DND-41 (cell line): ENCODE measurements at regions not wholly inside any gene's neighbourhood (a gene's known extent, or its start where the extent isn't known, plus 50 kb on each side); places are given as distances from the start of the nearest gene placed in this dataset.

Experiments used
- ATAC-seq: fragments of 200-7000 bp; cut with Tn5 transposase; 3 replicates; pipeline ENCODE4 v1.9.1; 2021; ENCODE audit warnings: low read depth; ENCODE audit not compliant: insufficient read depth
- DNase-seq: peaks from one replicate; pipeline ENCODE4 v3.0.0-alpha.2; 2020
- H2AFZ ChIP-seq: 2 replicates; pipeline ENCODE4 v1.6.0; 2012; ENCODE audit warnings: low read depth, low read length
- H3K27ac ChIP-seq: 2 replicates; pipeline ENCODE4 v1.5.1; 2012; ENCODE audit warnings: low read length, inconsistent platforms
- H3K27me3 ChIP-seq: fragments of 200-600 bp; sonication (generic); 2 replicates; pipeline ENCODE4 v1.6.0; 2012; ENCODE audit warnings: low read length, mild to moderate bottlenecking, inconsistent platforms; ENCODE audit not compliant: insufficient read depth, poor library complexity
- H3K36me3 ChIP-seq: 2 replicates; pipeline ENCODE4 v1.5.1; 2012; ENCODE audit warnings: low read length, inconsistent platforms; ENCODE audit not compliant: insufficient read depth
- H3K4me1 ChIP-seq: 2 replicates; pipeline ENCODE4 v1.5.1; 2012; ENCODE audit warnings: mild to moderate bottlenecking, low read length; ENCODE audit not compliant: insufficient read depth
- H3K4me2 ChIP-seq: 2 replicates; pipeline ENCODE4 v1.6.0; 2012; ENCODE audit warnings: mild to moderate bottlenecking, moderate library complexity, low read length, inconsistent platforms; ENCODE audit not compliant: insufficient read depth
- H3K4me3 ChIP-seq, 2 experiments: fragments of 200-600 bp in 1 of 2; shearing (Covaris generic) in 1 of 2; 2 replicates each; pipeline ENCODE4 v1.5.1; 2012 to 2016; ENCODE audit warnings: inconsistent platforms in 2 of 2, low read length in 2 of 2, mild to moderate bottlenecking in 2 of 2, low read depth in 1 of 2, moderate library complexity in 1 of 2
- H3K79me2 ChIP-seq: 2 replicates; pipeline ENCODE4 v1.6.0; 2012; ENCODE audit warnings: low read length, inconsistent platforms; ENCODE audit not compliant: insufficient read depth
- H3K9ac ChIP-seq: 2 replicates; pipeline ENCODE4 v1.6.0; 2012; ENCODE audit warnings: low read depth, mild to moderate bottlenecking, inconsistent platforms, low read length, moderate library complexity
- H3K9me3 ChIP-seq: 2 replicates; pipeline ENCODE4 v1.5.1; 2012; ENCODE audit warnings: low read length, moderate library complexity, mild to moderate bottlenecking, inconsistent platforms; ENCODE audit not compliant: insufficient read depth, severe bottlenecking
- H4K20me1 ChIP-seq: 2 replicates; pipeline ENCODE4 v1.6.0; 2012; ENCODE audit warnings: low read length; ENCODE audit not compliant: insufficient read depth
- EZH2 ChIP-seq: IDR thresholded peaks from 3 replicates; pipeline ENCODE4 v1.6.1; 2012; ENCODE audit warnings: borderline replicate concordance, low read depth, mild to moderate bottlenecking, moderate library complexity, low read length, inconsistent platforms; ENCODE audit not compliant: severe bottlenecking
- TF ChIP-seq, protein P1 (sequence below): IDR thresholded peaks from 2 replicates; pipeline ENCODE4 v1.5.1; 2012; ENCODE audit warnings: borderline replicate concordance, low read length, moderate library complexity, mild to moderate bottlenecking; ENCODE audit not compliant: poor library complexity, severe bottlenecking; ENCODE audit errors: extremely low read depth

- Histone ChIP-seq H3K27ac (no peak overlapping the region), H2AFZ (no peak overlapping the region), H3K9ac (no peak overlapping the region), H3K36me3 (no peaks in the 10 kb centered on the region), H3K4me1 (no peaks in the 10 kb centered on the region), H3K79me2 (no peaks in the 10 kb centered on the region), H3K4me3 (no peak overlapping the region), H4K20me1 (no peaks in the 10 kb centered on the region), H3K4me2 (no peak overlapping the region), H3K27me3 (no peaks in the 10 kb centered on the region), H3K9me3 (no peaks in the 10 kb centered on the region)
- DNase-seq (no peak), ATAC-seq (no peak)
- TF ChIP-seq, protein P1, sequence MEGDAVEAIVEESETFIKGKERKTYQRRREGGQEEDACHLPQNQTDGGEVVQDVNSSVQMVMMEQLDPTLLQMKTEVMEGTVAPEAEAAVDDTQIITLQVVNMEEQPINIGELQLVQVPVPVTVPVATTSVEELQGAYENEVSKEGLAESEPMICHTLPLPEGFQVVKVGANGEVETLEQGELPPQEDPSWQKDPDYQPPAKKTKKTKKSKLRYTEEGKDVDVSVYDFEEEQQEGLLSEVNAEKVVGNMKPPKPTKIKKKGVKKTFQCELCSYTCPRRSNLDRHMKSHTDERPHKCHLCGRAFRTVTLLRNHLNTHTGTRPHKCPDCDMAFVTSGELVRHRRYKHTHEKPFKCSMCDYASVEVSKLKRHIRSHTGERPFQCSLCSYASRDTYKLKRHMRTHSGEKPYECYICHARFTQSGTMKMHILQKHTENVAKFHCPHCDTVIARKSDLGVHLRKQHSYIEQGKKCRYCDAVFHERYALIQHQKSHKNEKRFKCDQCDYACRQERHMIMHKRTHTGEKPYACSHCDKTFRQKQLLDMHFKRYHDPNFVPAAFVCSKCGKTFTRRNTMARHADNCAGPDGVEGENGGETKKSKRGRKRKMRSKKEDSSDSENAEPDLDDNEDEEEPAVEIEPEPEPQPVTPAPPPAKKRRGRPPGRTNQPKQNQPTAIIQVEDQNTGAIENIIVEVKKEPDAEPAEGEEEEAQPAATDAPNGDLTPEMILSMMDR, result no peak
- TF ChIP-seq EZH2, result no peak
These were observed 506.9 kb upstream of the MYT1L start for GRCh38 chr2:2837746-2838547.

- TF ChIP-seq EZH2, result no peak
- TF ChIP-seq, protein P1, result no peak
- no peak overlapping the region for H2AFZ ChIP-seq
- no peaks in the 10 kb centered on the region for H4K20me1 ChIP-seq
- no peaks in the 10 kb centered on the region for H3K36me3 ChIP-seq
- ATAC-seq (no peak), DNase-seq (no peak)
- no peaks in the 10 kb centered on the region for H3K9me3 ChIP-seq
- no peak overlapping the region for H3K4me2 ChIP-seq
- no peak overlapping the region for H3K27ac ChIP-seq
- no peak overlapping the region for H3K4me3 ChIP-seq
- H3K4me1 ChIP-seq, result no peaks in the 10 kb centered on the region
- no peak overlapping the region for H3K9ac ChIP-seq
- H3K27me3 ChIP-seq, result no peaks in the 10 kb centered on the region
- no peaks in the 10 kb centered on the region for H3K79me2 ChIP-seq
These were observed 505.4 kb upstream of the MYT1L start for GRCh38 chr2:2836343-2837070.

GRCh38 chr2:2834516-2835254 lies 503.6 kb upstream of the MYT1L start:
- Histone ChIP-seq H3K36me3 (no peaks in the 10 kb centered on the region), H3K4me3 (no peak overlapping the region), H2AFZ (no peak overlapping the region), H4K20me1 (no peaks in the 10 kb centered on the region), H3K9me3 (no peaks in the 10 kb centered on the region), H3K4me2 (no peak overlapping the region), H3K27me3 (no peaks in the 10 kb centered on the region), H3K79me2 (no peaks in the 10 kb centered on the region), H3K9ac (no peak overlapping the region), H3K27ac (no peak overlapping the region), H3K4me1 (no peaks in the 10 kb centered on the region)
- ATAC-seq (no peak), DNase-seq (no peak)
- TF ChIP-seq, protein P1, result no peak
- TF ChIP-seq EZH2, result no peak
